NCI-H2081 (cell line): ENCODE measurements at regions not wholly inside any gene's neighbourhood (a gene's known extent, or its start where the extent isn't known, plus 50 kb on each side); places are given as distances from the start of the nearest gene placed in this dataset.
"Not testable (repeated sequence)": the region's sequence is repeated elsewhere in the genome, so short reads cannot be mapped to it uniquely, and the experiment has no call there.

Source experiments
- DNase-seq, 2 experiments: peaks; one replicate each; lab custom pipeline; 2025; lab: John Stamatoyannopoulos, UW

- no peak for DNase-seq
These were observed 472.0 kb downstream of the ZPLD1 start for GRCh38 chr3:102906818-102907217.

GRCh38 chr3:102909904-102910303 is 475.1 kb downstream of the ZPLD1 start:
- no peak for DNase-seq

- DNase-seq = peak in 1 of 2 experiments; percentile 4
These were observed 481.7 kb downstream of the ZPLD1 start for GRCh38 chr3:102916532-102916931.

- no peak for DNase-seq
These were observed 491.8 kb downstream of the ZPLD1 start for GRCh38 chr3:102926618-102927017.

- no peak for DNase-seq
These were observed 498.6 kb downstream of the ZPLD1 start for GRCh38 chr3:102933377-102933776.

- no peak for DNase-seq
These were observed 501.8 kb downstream of the ZPLD1 start for GRCh38 chr3:102936511-102937045.

- no peak for DNase-seq
These were observed 507.0 kb downstream of the ZPLD1 start for GRCh38 chr3:102941786-102942185.

- not testable (repeated sequence) for DNase-seq
These were observed 511.6 kb downstream of the ZPLD1 start for GRCh38 chr3:102946445-102946844.

- no peak for DNase-seq
These were observed 537.5 kb downstream of the ZPLD1 start for GRCh38 chr3:102972350-102972749.

- DNase-seq = no peak
These were observed 539.5 kb downstream of the ZPLD1 start for GRCh38 chr3:102974333-102974732.

GRCh38 chr3:102979191-102979590 is 544.4 kb downstream of the ZPLD1 start:
- no peak for DNase-seq

GRCh38 chr3:102979682-102980354 is 545.0 kb downstream of the ZPLD1 start:
- no peak for DNase-seq

- no peak for DNase-seq
These were observed 545.5 kb downstream of the ZPLD1 start for GRCh38 chr3:102980355-102980696.

GRCh38 chr3:103002425-103003176 is 567.8 kb downstream of the ZPLD1 start:
- peak; percentile 59 to 80 for DNase-seq

GRCh38 chr3:103006526-103007183 is 571.8 kb downstream of the ZPLD1 start:
- DNase-seq = no peak

GRCh38 chr3:103009609-103010008 is 574.8 kb downstream of the ZPLD1 start:
- no peak for DNase-seq

GRCh38 chr3:103025880-103026279 is 591.1 kb downstream of the ZPLD1 start:
- no peak for DNase-seq

GRCh38 chr3:103033841-103034240 is 599.0 kb downstream of the ZPLD1 start:
- DNase-seq = no peak

- DNase-seq = no peak
These were observed 612.8 kb downstream of the ZPLD1 start for GRCh38 chr3:103047640-103048039.

GRCh38 chr3:103048068-103048722 is 613.4 kb downstream of the ZPLD1 start:
- DNase-seq = no peak

GRCh38 chr3:103052236-103052830 is 617.5 kb downstream of the ZPLD1 start:
- no peak for DNase-seq

GRCh38 chr3:103055021-103055520 is 620.3 kb downstream of the ZPLD1 start:
- DNase-seq = no peak
